IMR-90 (cell line): ENCODE measurements at regions not wholly inside any gene's neighbourhood (a gene's known extent, or its start where the extent isn't known, plus 50 kb on each side); places are given as distances from the start of the nearest gene placed in this dataset.

Experiments
- ATAC-seq: fragments of 200-7000 bp; cut with Tn5 transposase; 2 replicates; pipeline ENCODE4 v1.9.1; 2020; ENCODE audit warnings: low read depth, mild to moderate bottlenecking, moderate library complexity
- BruUV-seq: library from RNA; stranded (reverse); fragments of 400-500 nt; replicated peaks from 2 replicates; lab custom pipeline; 2021; lab: Mats Ljungman, UMichigan
- CTCF ChIA-PET: fragments of 300-600 bp; formaldehyde crosslinking; extraction: SDS; loops from one replicate; lab custom pipeline; 2021; ENCODE audit warnings: antibody characterized with exemption; lab: Yijun Ruan, JAX
- POLR2A ChIA-PET: fragments of 300-600 bp; sonication (Branson Sonifier 250); formaldehyde crosslinking; loops from one replicate; lab custom pipeline; 2022; ENCODE audit warnings: antibody characterized with exemption; ENCODE audit not compliant: unreplicated experiment; lab: Charles Lee
- DNase-seq: peaks from one replicate; pipeline ENCODE4 v3.0.0; 2013
- H2AFZ ChIP-seq: replicated peaks from 2 replicates; pipeline ENCODE3; 2013; ENCODE audit warnings: low read length, mild to moderate bottlenecking; ENCODE audit not compliant: poor library complexity
- H2AK5ac ChIP-seq: 2 replicates; pipeline ENCODE4 v1.6.1; 2013; ENCODE audit warnings: low read depth, low read length, inconsistent platforms
- H2AK9ac ChIP-seq: replicated peaks from 2 replicates; pipeline ENCODE3; 2013; ENCODE audit warnings: mild to moderate bottlenecking, low read depth, low read length, moderate library complexity; ENCODE audit not compliant: poor library complexity
- H2BK120ac ChIP-seq: 2 replicates; pipeline ENCODE4 v1.6.1; 2013; ENCODE audit warnings: low read depth, low read length, inconsistent platforms
- H2BK15ac ChIP-seq: 3 replicates; pipeline ENCODE4 v1.6.1; 2013; ENCODE audit warnings: low read depth, low read length, inconsistent platforms
- H2BK20ac ChIP-seq: 2 replicates; pipeline ENCODE4 v1.6.1; 2013; ENCODE audit warnings: low read depth, mild to moderate bottlenecking, inconsistent platforms, low read length, moderate library complexity
- H2BK5ac ChIP-seq: 2 replicates; pipeline ENCODE4 v1.6.1; 2013; ENCODE audit warnings: mild to moderate bottlenecking, low read depth, low read length, inconsistent platforms; ENCODE audit not compliant: poor library complexity, severe bottlenecking
- H3K14ac ChIP-seq: replicated peaks from 2 replicates; pipeline ENCODE4 v1.6.1; 2013; ENCODE audit warnings: low read depth, low read length, inconsistent platforms
- H3K18ac ChIP-seq: 2 replicates; pipeline ENCODE4 v1.6.1; 2013; ENCODE audit warnings: low read depth, low read length, control low read depth
- H3K23ac ChIP-seq: 2 replicates; pipeline ENCODE4 v1.6.1; 2013; ENCODE audit warnings: low read depth, low read length, inconsistent platforms
- H3K27ac ChIP-seq: 2 replicates; pipeline ENCODE4 v1.5.1; 2013; ENCODE audit warnings: mild to moderate bottlenecking, control low read depth, low read length; ENCODE audit not compliant: insufficient read depth
- H3K27me3 ChIP-seq: 2 replicates; pipeline ENCODE4 v1.6.1; 2013; ENCODE audit warnings: low read length; ENCODE audit not compliant: control insufficient read depth, insufficient read depth
- H3K36me3 ChIP-seq: 2 replicates; pipeline ENCODE4 v1.6.1; 2013; ENCODE audit warnings: low read length, mixed read lengths; ENCODE audit not compliant: control insufficient read depth, insufficient read depth
- H3K4ac ChIP-seq: 2 replicates; pipeline ENCODE4 v1.6.1; 2013; ENCODE audit warnings: low read depth, low read length, inconsistent platforms
- H3K4me1 ChIP-seq: 2 replicates; pipeline ENCODE4 v1.6.1; 2013; ENCODE audit warnings: low read length, mixed read lengths; ENCODE audit not compliant: control insufficient read depth, insufficient read depth
- H3K4me2 ChIP-seq: 2 replicates; pipeline ENCODE4 v1.6.1; 2013; ENCODE audit warnings: low read depth, mild to moderate bottlenecking, control low read depth, low read length, moderate library complexity
- H3K4me3 ChIP-seq: 2 replicates; pipeline ENCODE4 v1.5.1; 2013; ENCODE audit warnings: low read depth, mild to moderate bottlenecking, control low read depth, low read length, moderate library complexity; ENCODE audit not compliant: insufficient read depth
- H3K56ac ChIP-seq: 2 replicates; pipeline ENCODE4 v1.6.1; 2013; ENCODE audit warnings: low read length, inconsistent platforms; ENCODE audit not compliant: insufficient read depth; ENCODE audit errors: extremely low read depth
- H3K79me1 ChIP-seq, 2 experiments: 2 replicates each; pipeline ENCODE4 v1.6.1; 2013; ENCODE audit warnings: low read length in 2 of 2, inconsistent platforms in 1 of 2, low read depth in 1 of 2
- H3K9ac ChIP-seq: 2 replicates; pipeline ENCODE4 v1.6.1; 2013; ENCODE audit warnings: low read depth, low read length, control low read depth
- H3K9me1 ChIP-seq: 2 replicates; pipeline ENCODE4 v1.6.1; 2013; ENCODE audit warnings: low read length, inconsistent platforms; ENCODE audit not compliant: insufficient read depth
- H3K9me3 ChIP-seq: 2 replicates; pipeline ENCODE4 v1.6.1; 2013; ENCODE audit warnings: low read length; ENCODE audit not compliant: control insufficient read depth, insufficient read depth
- H4K20me1 ChIP-seq: 2 replicates; pipeline ENCODE4 v1.6.1; 2013; ENCODE audit warnings: low read length, inconsistent platforms; ENCODE audit not compliant: insufficient read depth
- H4K5ac ChIP-seq: 2 replicates; pipeline ENCODE4 v1.6.1; 2013; ENCODE audit warnings: mild to moderate bottlenecking, low read depth, low read length, control low read depth
- H4K8ac ChIP-seq, 2 experiments: 2 replicates each; pipeline ENCODE4 v1.6.1; 2013; ENCODE audit warnings: low read depth in 2 of 2, low read length in 2 of 2, control low read depth in 1 of 2, inconsistent platforms in 1 of 2
- H4K91ac ChIP-seq: 2 replicates; pipeline ENCODE4 v1.6.1; 2013; ENCODE audit warnings: low read depth, low read length, inconsistent platforms; ENCODE audit not compliant: insufficient read depth
- CEBPB ChIP-seq: IDR thresholded peaks from 2 replicates; pipeline ENCODE4 v1.6.1; 2012; ENCODE audit warnings: low read depth, low read length, improper control_type of control experiment
- FOS ChIP-seq: fragments of 150-350 bp; IDR thresholded peaks from 2 replicates; pipeline ENCODE4 v1.6.1; 2016; ENCODE audit warnings: low read depth, low read length
- MAZ ChIP-seq: IDR thresholded peaks from 2 replicates; pipeline ENCODE4 v1.6.1; 2012; ENCODE audit warnings: low read depth, mild to moderate bottlenecking, low read length, improper control_type of control experiment, moderate library complexity, borderline replicate concordance
- MXI1 ChIP-seq: IDR thresholded peaks from 2 replicates; pipeline ENCODE4 v1.6.1; 2012; ENCODE audit warnings: low read depth, mild to moderate bottlenecking, low read length, moderate library complexity, borderline replicate concordance
- NFE2L2 ChIP-seq: fragments of 150-350 bp; IDR thresholded peaks from 2 replicates; pipeline ENCODE4 v1.6.1; 2016; ENCODE audit warnings: low read depth, mild to moderate bottlenecking, low read length
- POLR2A ChIP-seq: IDR thresholded peaks from 2 replicates; pipeline ENCODE4 v1.6.1; 2012; ENCODE audit warnings: mild to moderate bottlenecking, low read depth, low read length
- RAD21 ChIP-seq: IDR thresholded peaks from 2 replicates; pipeline ENCODE4 v1.6.1; 2012; ENCODE audit warnings: low read length, improper control_type of control experiment
- WGBS, 2 experiments: methylation state at CpG; one replicate each; pipeline versions ENCODE4 v1.1.5 to v1.1.7; 2013; ENCODE audit warnings: missing lambda C conversion rate in 2 of 2; ENCODE audit not compliant: insufficient read length in 1 of 2; ENCODE audit errors: extremely low coverage in 2 of 2; 5-methylcytosine and 5-hydroxymethylcytosine counted together
- dilution Hi-C: fragments of 300-500 bp; cut with HindIII; formaldehyde crosslinking; loops from one replicate; pipeline ENCODE4 v1.14.3; 2018; ENCODE audit warnings: low sequenced_read_pairs; ENCODE audit not compliant: unreplicated experiment
- in situ Hi-C: fragments of 300-500 bp; cut with MboI; formaldehyde crosslinking; loops from 3 replicates; pipeline ENCODE4 v1.14.3; 2019; ENCODE audit warnings: low sequenced_read_pairs, inconsistent platforms, mixed read lengths
- intact Hi-C: fragments of 100-400 bp; cut with micrococcal nuclease; formaldehyde crosslinking; loops from 2 replicates; pipeline ENCODE4 v1.10.0; 2022

GRCh38 chr4:31649878-31650277 lies 929.7 kb downstream of the PCDH7 start:
- H3K4me1 ChIP-seq: no peaks in the 10 kb centered on the region
- no TSS peak for BruUV-seq
- H3K23ac ChIP-seq: no peak overlapping the region
- H4K5ac ChIP-seq: no peak overlapping the region
- CTCF ChIA-PET: no interaction called here
- no peak overlapping the region for H3K4me3 ChIP-seq
- H3K9me1 ChIP-seq: no peaks in the 10 kb centered on the region
- H2BK15ac ChIP-seq: no peak overlapping the region
- no peak overlapping the region for H3K4ac ChIP-seq
- no peak overlapping the region for H3K18ac ChIP-seq
- dilution Hi-C loops (no loop called here), in situ Hi-C loops (no loop called here), intact Hi-C loops (no loop called here)
- no peaks in the 10 kb centered on the region for H4K20me1 ChIP-seq
- TF ChIP-seq NFE2L2 (no peak), FOS (no peak), POLR2A (no peak), RAD21 (no peak), MAZ (no peak), CEBPB (no peak), MXI1 (no peak)
- H2AK5ac ChIP-seq: no peak overlapping the region
- no CpG with 5 or more reads among the region's 1 CpG for WGBS, 2 experiments
- no peak overlapping the region for H3K9ac ChIP-seq
- no peak overlapping the region for H2BK5ac ChIP-seq
- H4K91ac ChIP-seq: no peak overlapping the region
- no peaks in the 10 kb centered on the region for H3K27me3 ChIP-seq
- H2BK20ac ChIP-seq: no peak overlapping the region
- H2BK120ac ChIP-seq: no peak overlapping the region
- H3K36me3 ChIP-seq: no peaks in the 10 kb centered on the region
- POLR2A ChIA-PET: no interaction called here
- no peak overlapping the region for H3K4me2 ChIP-seq
- H3K79me1 ChIP-seq: no peaks in the 10 kb centered on the region
- H3K56ac ChIP-seq: no peak overlapping the region
- no peak overlapping the region for H2AK9ac ChIP-seq
- DNase-seq: no peak
- H3K27ac ChIP-seq: no peak overlapping the region
- no peak overlapping the region for H2AFZ ChIP-seq
- H3K14ac ChIP-seq: no peak overlapping the region
- no peak overlapping the region for H4K8ac ChIP-seq
- H3K9me3 ChIP-seq: 0 out of 2 replicates have a peak, but pooled peaks cover 2% of the 10 kb centered on the region
- no peak for ATAC-seq
